GM19240 (cell line): ENCODE measurements at regions not wholly inside any gene's neighbourhood (a gene's known extent, or its start where the extent isn't known, plus 50 kb on each side); places are given as distances from the start of the nearest gene placed in this dataset.
"Not testable (repeated sequence)": the region's sequence is repeated elsewhere in the genome, so short reads cannot be mapped to it uniquely, and the experiment has no call there.

ENCODE experiments used
- DNase-seq: peaks from one replicate; pipeline ENCODE4 v3.0.0; 2011; ENCODE audit warnings: low spot score; ENCODE audit not compliant: insufficient read length

DNA sequence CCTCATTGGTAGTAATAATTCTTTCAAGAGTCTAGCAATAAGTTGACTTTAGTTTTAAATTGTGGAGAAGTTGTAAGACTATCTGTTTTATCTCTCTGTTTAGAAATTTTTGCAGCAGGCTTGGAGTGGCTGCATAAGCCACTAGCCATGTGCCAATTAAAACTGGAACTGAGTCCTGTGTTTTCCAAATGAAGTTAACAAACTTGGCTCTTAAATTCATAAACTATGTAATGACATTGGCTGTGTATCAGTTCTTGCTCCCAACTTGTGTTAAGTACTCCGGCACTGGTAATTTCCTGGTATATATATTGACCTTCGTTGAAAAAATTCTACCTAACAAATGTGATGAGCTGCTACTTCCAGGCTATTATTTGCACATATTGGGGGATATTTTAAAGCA is 420.4 kb downstream of the GBA3 start:
- DNase-seq, result no peak

- no peak for DNase-seq
Measured at GRCh38 chr4:23106516-23106915, 413.8 kb downstream of the GBA3 start.

DNA sequence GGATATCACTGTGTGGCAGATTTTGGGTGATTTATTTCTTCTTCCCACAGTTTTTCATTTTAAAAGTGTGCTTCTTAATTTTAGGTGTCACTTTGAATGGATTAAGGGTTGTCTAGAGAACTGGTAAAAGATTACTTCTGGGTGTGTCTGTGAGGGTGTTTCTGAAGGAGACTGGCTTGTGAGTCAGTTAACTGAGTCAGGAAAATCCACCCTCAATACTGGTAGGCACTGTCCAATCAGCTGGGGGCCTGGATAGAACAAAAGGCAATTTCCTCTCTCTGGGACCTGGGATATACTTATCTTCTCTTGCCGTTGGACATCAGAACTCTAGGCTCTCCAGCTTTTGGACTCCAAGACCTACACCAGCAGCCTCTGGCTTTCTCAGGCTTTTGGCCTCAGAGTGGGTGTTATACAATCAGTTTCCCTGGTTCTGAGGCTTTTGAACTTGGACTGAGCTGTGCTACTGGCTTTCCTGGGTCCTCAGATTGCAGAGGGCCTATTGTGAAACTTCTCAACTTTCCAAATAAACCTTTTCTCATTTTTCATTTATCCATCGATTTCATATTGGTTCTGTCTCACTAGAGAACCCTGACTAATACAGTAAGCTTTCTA is 413.1 kb downstream of the GBA3 start:
- no peak for DNase-seq

DNA sequence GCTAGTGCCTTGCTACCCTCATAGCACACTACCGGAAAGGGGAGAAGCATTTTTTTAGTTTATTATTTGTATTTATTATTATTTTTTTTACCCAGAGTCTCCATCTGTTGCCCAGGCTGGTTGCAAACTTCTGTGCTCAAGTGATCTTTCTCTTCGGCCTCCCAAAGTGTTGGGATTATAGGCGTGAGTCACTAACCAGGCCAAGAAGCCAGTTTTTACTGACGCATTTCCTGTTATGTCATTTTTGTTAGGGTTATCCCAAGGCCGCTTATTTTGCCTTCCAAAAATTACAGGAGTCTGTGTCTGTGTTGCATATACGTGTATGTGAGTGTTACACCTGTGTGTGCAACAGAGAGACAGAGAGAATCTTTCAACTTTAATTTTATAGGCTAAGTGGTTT is 404.5 kb downstream of the GBA3 start:
- DNase-seq, result no peak

DNA sequence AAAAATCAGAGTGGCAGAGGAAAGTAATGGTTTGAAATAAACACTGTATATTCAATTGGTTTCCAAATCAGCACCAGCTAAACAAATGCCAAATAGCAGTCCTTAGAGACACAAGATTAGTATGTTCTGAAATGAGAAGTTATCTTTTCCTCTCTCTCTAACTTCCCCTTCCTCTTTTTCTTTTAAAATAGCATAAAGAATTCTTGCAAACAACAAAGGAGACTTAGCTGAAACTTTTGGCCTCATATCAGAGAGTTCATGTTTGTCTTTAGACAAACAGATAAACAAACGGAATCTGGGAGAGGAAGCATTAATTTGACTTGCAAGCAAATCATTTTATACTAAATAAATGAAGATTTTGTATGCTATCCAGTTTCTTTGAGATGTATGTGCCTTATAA is 399.0 kb downstream of the GBA3 start:
- DNase-seq, result no peak

GRCh38 chr4:23085249-23085568 is 392.5 kb downstream of the GBA3 start:
- DNase-seq, result no peak

DNA sequence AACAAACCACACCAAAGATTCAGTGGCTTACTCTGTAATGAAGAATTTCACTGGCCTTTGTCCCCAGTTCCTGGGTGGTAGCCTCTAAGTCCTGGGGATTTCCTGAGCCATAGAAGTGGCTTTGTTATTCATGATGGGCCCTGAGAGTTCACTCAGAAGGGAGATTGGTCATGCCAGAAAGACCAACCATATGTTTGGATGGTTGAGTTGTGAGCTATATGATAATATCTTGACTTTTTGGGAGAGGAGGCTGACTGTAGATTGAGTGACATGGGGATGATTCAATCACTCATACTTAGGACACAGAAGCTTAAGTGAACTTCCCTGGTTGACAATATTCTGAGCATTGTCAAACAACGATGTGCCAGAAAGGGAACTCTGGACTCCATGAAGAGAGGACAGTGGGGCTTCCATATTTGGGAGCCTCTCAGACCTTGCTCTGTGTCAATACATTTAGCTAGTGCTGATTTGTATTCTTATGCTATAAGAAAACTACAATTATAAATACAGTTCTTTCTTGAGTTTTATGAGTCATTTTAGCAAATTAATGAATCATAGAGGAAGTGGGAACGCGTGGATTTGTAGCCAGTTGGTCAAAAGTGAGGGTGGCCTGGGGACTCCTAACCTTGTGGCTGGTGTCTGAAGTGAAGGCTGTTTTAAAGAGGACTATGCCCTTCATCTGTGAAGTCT is 392.0 kb downstream of the GBA3 start:
- no peak for DNase-seq

DNA sequence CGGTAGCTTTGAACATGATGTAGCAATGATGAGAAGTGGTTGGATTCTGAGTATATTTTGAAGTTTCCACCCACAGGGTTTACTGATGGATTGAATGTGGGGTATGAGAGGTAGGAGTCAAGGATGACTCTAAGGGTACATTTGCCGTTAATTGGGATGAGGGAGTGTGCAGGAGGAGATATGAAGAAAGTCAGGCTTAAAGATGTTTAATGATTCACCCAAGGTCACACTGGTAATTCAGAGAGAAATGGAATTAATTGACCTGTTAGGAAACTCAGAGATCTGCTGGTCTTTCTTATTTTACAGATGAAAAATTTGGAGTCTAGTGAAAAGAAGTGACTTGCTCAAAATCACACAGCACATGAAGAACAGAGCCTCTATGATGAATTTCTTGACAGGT is 390.7 kb downstream of the GBA3 start:
- no peak for DNase-seq

- DNase-seq, result not testable (repeated sequence)
Measured at GRCh38 chr4:23080171-23080570, 387.4 kb downstream of the GBA3 start.

DNA sequence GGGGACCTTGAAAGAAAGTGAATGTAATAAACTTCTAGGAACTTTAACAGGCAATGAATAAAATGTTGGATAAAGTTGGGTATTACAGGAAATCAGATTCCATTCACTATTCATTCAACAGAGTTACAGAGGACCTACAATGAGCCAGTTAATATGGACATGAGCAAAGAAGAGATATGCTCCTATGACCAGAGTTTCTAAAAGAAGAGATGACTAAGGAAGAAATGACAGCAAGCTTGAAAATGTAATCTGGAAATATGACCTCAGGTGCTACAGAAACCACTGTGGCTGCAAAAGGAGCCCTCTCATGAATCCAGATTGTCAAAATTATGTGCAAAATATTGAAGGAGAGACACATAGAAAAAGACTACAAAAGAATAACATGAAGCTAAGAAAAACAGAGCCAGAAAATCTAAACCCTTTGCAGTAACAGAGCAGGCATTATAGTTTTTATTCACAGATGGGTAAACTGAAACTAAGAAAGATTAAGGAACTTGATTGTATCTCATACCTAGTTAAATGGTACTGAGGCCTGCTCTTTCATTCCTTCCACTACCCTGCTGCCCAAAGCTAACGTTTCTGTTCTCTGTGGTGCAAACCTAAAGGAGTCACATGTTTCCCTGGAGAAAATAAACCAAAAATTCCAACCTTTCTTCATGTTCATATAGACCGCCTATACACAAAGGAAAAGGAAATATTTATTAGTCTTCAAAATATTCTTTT is 378.3 kb downstream of the GBA3 start:
- DNase-seq, result no peak

DNA sequence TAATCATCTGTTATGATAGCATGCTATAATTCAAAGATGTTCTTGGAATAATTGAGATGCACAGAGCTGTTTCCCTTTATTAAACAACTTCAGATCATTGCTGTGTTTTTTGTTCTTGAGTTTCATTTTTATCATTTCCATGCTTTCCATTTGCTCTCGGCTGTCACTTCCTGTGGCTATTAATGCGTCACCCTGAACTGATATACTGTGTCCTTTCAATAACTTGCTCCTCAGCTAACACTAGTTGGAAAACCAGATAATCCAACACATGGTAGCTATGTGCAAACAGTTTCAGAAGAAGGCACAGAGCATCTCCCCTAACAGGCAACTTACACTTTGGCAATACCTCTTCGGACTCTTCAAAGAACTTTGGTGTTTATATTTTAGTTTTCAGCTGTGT is 376.0 kb downstream of the GBA3 start:
- no peak for DNase-seq

GRCh38 chr4:23068287-23068686 is 375.6 kb downstream of the GBA3 start:
- no peak for DNase-seq

DNA sequence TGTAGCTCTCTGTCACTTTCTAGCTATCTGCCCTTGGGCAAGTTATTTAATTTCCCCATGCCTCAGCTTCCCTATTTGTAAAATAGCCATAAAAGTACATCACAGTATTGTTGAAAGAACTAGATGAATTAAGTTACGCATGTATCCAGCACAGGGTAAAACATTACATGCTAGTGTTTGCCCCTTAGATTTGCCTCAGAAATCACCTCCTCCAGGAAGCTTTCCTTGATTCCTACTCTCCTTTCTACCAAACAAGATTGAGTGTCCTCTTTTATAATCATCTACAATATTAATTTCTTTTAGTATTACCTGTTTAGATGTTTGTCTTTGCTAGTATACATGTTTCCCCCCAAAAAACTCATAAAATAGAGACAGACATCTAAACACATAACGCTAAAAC is 369.5 kb downstream of the GBA3 start:
- DNase-seq, result no peak

- DNase-seq, result no peak
Measured at GRCh38 chr4:23061431-23061830, 368.7 kb downstream of the GBA3 start.

- DNase-seq, result no peak
Measured at GRCh38 chr4:23060776-23061175, 368.0 kb downstream of the GBA3 start.

DNA sequence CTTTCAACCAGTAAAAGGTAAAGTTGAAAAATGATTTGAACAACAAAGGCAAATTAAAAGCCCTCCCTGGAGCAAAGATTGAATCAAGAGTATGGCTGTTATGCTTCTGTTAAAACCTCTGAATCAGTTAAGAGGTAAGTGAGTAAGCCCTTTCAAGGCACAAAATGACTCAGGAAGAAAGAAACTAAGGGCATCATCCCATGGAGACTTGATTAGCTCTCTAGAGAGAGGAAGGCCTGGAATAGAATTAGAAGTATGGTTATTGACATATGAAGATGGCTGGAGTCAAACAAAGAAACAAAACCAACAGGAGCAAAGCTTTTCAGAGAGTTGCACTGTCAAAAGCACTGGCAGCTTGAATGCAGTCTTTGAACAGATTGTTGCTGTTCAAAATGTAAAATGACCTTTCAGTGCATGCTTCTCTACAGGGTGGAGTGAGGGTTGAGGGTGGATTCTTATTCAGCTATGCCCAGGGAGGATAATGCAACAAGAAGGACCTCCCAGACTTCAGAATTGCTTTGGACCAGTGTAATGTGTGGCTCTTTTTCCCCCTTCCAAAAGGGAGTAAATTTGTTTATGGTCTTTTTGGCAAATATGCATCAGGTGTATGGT is 365.5 kb downstream of the GBA3 start:
- DNase-seq, result no peak

DNA sequence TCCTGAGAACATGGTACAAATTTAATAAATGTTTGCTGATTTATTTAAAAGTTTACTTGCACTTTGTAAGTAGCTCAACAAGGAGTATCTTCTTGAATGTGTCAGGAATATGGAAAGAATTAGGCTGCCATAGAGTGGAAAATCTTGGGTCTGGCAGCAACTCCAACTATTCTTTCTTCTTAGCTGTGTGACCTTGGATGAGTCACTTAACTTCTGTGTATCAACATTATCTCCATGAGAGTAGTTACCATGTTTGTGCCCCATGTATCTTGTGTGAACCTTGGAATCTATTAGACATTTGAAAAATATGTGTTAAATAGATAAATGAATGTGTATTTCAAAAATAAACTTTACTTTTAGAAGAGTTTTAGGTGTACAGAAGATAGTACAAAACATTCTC is 348.8 kb downstream of the GBA3 start:
- DNase-seq, result no peak

GRCh38 chr4:23040539-23040938 is 347.8 kb downstream of the GBA3 start:
- no peak for DNase-seq

GRCh38 chr4:23039818-23040217 is 347.1 kb downstream of the GBA3 start:
- DNase-seq, result no peak

DNA sequence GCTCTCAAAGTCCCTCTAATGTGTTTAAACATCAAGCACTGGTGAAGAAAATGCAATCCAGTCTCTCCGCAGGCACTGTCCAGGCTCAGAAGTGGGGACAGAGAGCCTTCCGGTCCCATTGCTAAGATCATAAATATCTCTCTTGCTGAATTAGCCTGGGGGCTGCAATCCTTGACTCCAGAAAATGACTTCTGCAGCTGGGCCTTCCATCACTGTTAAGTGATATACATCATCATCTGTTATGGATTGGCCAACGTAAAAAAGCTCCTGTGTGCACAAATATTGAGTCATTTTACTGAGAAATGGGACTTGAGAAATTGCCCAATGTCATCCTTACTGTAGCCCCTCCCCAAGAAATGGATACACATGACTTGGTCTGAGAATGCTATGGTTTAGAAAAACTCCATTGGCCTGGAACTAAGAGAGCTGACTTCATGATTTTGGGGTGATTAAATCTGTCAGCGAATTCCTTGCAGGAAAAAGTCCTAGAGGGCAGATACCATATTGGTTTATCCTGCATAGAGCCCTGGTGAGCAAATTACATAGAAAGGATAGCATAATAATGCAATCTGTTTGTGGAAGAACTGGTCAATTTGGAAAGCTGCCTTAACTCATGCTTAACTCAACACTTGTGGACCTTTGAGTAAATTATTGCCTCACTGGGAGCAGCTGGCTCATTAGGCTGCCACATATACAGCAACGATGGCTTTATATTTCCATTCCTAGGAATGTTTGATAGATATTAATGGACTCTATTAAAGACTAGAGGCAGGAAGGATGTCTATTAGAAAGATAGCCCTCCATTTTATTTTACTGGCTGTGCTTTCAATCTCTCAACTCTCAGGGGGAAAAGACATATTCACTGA is 346.1 kb downstream of the GBA3 start:
- no peak for DNase-seq

DNA sequence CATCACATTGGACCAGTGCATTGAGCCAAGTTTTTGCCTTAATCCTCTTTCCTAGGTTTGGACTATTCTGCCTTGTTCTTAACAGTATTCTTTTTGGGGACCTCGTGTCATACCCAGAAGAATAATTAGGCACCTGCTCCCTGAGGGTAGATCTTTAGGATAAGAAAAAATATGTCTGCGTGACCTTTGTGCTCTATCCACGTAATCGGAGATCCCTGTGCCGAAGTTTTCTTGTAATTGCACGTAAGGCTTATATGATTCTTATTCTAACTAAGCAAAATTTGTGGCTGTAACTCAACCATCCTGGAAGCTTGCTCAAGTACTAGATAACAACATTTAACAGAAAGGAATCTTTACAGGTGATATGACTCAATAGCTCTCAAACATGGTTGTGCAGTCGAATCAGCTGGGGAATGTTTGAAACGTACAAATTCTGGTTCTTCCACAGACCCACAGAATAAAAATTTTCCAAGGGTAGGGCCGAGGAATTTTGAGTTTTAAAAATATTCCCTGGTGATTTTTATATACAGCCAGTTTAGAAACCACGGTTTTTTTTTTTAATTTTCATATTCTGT is 344.3 kb downstream of the GBA3 start:
- no peak for DNase-seq
